ENCODE measurements at regions not wholly inside any gene's neighbourhood (a gene's known extent, or its start where the extent isn't known, plus 50 kb on each side); places are given as distances from the start of the nearest gene placed in this dataset.

- H3K9me3 ChIP-seq (ENCODE audit: low read length), result no peaks in the 10 kb centered on the region
- H3K36me3 ChIP-seq (ENCODE audit: insufficient read depth, low read length), result no peaks in the 10 kb centered on the region
- H3K4me3 ChIP-seq (ENCODE audit: low read length), result no peak overlapping the region
- no peaks in the 10 kb centered on the region for H3K27me3 ChIP-seq (ENCODE audit: insufficient read depth, low read length)
- no peaks in the 10 kb centered on the region for H3K4me1 ChIP-seq (ENCODE audit: insufficient read depth, low read length)
- H2AFZ ChIP-seq (ENCODE audit: low read depth, low read length), result no peak overlapping the region
Measured at GRCh38 chr5:9698841-9699240, 68.7 kb upstream of the TAS2R1 start.

- Histone ChIP-seq H3K4me3 (ENCODE audit: low read length) (no peak overlapping the region), H3K9me3 (ENCODE audit: low read length) (no peaks in the 10 kb centered on the region), H3K36me3 (ENCODE audit: insufficient read depth, low read length) (no peaks in the 10 kb centered on the region), H2AFZ (ENCODE audit: low read depth, low read length) (no peak overlapping the region), H3K27me3 (ENCODE audit: insufficient read depth, low read length) (no peaks in the 10 kb centered on the region), H3K4me1 (ENCODE audit: insufficient read depth, low read length) (no peaks in the 10 kb centered on the region)
Measured at GRCh38 chr5:9698125-9698826, 68.1 kb upstream of the TAS2R1 start.

- no peaks in the 10 kb centered on the region for H3K36me3 ChIP-seq (ENCODE audit: insufficient read depth, low read length)
- H2AFZ ChIP-seq (ENCODE audit: low read depth, low read length), result no peak overlapping the region
- no peaks in the 10 kb centered on the region for H3K4me1 ChIP-seq (ENCODE audit: insufficient read depth, low read length)
- no peaks in the 10 kb centered on the region for H3K9me3 ChIP-seq (ENCODE audit: low read length)
- H3K4me3 ChIP-seq (ENCODE audit: low read length), result no peak overlapping the region
- H3K27me3 ChIP-seq (ENCODE audit: insufficient read depth, low read length), result no peaks in the 10 kb centered on the region
Measured at GRCh38 chr5:9692576-9692975, 62.4 kb upstream of the TAS2R1 start.

GRCh38 chr5:9691261-9691660 lies 61.1 kb upstream of the TAS2R1 start:
- Histone ChIP-seq H3K4me1 (ENCODE audit: insufficient read depth, low read length) (no peaks in the 10 kb centered on the region), H3K9me3 (ENCODE audit: low read length) (no peaks in the 10 kb centered on the region), H2AFZ (ENCODE audit: low read depth, low read length) (no peak overlapping the region), H3K4me3 (ENCODE audit: low read length) (no peak overlapping the region), H3K27me3 (ENCODE audit: insufficient read depth, low read length) (no peaks in the 10 kb centered on the region), H3K36me3 (ENCODE audit: insufficient read depth, low read length) (no peaks in the 10 kb centered on the region)

GRCh38 chr5:9690751-9691150 lies 60.6 kb upstream of the TAS2R1 start:
- no peak overlapping the region for H3K4me3 ChIP-seq (ENCODE audit: low read length)
- no peaks in the 10 kb centered on the region for H3K4me1 ChIP-seq (ENCODE audit: insufficient read depth, low read length)
- H3K27me3 ChIP-seq (ENCODE audit: insufficient read depth, low read length), result no peaks in the 10 kb centered on the region
- H3K36me3 ChIP-seq (ENCODE audit: insufficient read depth, low read length), result no peaks in the 10 kb centered on the region
- no peak overlapping the region for H2AFZ ChIP-seq (ENCODE audit: low read depth, low read length)
- H3K9me3 ChIP-seq (ENCODE audit: low read length), result no peaks in the 10 kb centered on the region

GRCh38 chr5:9686216-9686615 lies 56.1 kb upstream of the TAS2R1 start:
- Histone ChIP-seq H3K4me1 (ENCODE audit: insufficient read depth, low read length) (no peaks in the 10 kb centered on the region), H3K4me3 (ENCODE audit: low read length) (no peak overlapping the region), H3K36me3 (ENCODE audit: insufficient read depth, low read length) (no peaks in the 10 kb centered on the region), H3K9me3 (ENCODE audit: low read length) (no peaks in the 10 kb centered on the region), H2AFZ (ENCODE audit: low read depth, low read length) (no peak overlapping the region), H3K27me3 (ENCODE audit: insufficient read depth, low read length) (no peaks in the 10 kb centered on the region)

- H3K27me3 ChIP-seq (ENCODE audit: insufficient read depth, low read length), result no peaks in the 10 kb centered on the region
- H3K36me3 ChIP-seq (ENCODE audit: insufficient read depth, low read length), result no peaks in the 10 kb centered on the region
- no peak overlapping the region for H2AFZ ChIP-seq (ENCODE audit: low read depth, low read length)
- H3K9me3 ChIP-seq (ENCODE audit: low read length), result no peaks in the 10 kb centered on the region
- no peak overlapping the region for H3K4me3 ChIP-seq (ENCODE audit: low read length)
- no peaks in the 10 kb centered on the region for H3K4me1 ChIP-seq (ENCODE audit: insufficient read depth, low read length)
Measured at GRCh38 chr5:9681706-9682105, 51.6 kb upstream of the TAS2R1 start.
